GM21447 (cell line): ENCODE measurements at regions not wholly inside any gene's neighbourhood (a gene's known extent, or its start where the extent isn't known, plus 50 kb on each side); places are given as distances from the start of the nearest gene placed in this dataset.

Experiments used
- ATAC-seq: cut with Tn5 transposase; IDR thresholded peaks from one replicate; pipeline ENCODE4 v1.9.1; 2021; ENCODE audit not compliant: unreplicated experiment

- ATAC-seq, result no peak
These were observed 1244.8 kb upstream of the SORCS1 start for GRCh38 chr10:108409306-108409705.

- no peak for ATAC-seq
These were observed 1239.6 kb upstream of the SORCS1 start for GRCh38 chr10:108404155-108404554.

GRCh38 chr10:108399465-108399864 lies 1235.0 kb upstream of the SORCS1 start:
- no peak for ATAC-seq

DNA sequence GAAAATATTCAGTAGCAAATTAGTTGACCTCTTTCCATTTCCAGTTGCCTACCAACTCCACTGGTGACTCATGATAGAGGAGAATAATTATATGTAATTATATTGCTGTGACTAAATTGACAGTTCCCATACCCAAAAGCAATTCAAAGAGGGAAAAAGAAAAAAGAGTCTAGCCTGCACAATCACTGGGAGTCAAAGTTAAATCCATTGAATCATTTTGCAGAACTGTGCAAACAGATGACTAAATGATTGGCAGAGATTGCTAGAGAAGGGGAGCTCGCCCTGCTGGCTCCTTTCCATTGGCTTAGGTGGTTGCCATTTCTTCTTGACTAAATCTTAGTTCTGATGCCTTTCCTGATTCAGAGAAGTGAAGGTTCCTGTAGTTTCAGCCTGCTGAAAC lies 1228.6 kb upstream of the SORCS1 start:
- no peak for ATAC-seq

DNA sequence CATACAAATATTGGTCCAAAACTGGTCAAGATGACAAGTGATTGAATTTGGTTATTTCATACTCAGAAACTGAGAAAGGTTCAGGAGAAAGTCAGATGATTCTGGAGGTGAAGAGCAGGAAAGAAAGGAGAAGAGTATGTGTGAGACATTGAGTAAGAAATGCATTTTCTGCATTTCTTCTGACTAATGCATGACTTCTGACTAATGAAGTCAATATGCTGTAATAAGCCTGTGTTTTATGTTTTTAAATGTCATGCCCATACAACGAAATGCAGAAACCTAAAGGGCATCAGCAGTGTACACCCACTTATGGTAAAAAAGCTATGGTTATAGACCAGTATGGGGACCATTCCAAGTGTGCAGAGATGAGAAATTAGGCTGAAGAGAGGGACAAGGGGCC lies 1227.8 kb upstream of the SORCS1 start:
- ATAC-seq, result no peak

DNA sequence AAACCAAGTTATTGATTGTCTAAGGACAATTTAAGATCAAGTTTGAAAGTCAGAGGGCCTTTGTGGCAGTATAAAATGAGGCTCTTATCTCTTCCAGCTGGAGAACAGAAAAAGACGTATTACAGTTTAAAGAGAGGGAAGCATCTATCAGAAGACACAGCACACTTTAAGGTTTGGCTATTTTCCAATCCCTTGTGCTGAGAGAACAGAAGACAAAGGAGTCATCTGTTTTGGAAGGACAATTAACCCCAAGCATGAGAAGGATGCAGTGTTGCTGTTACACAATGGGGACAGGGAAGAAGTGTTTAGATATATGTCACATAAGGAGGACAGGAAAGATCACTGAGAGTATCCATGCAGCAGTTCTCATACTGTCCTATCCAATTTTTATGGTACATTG lies 1224.2 kb upstream of the SORCS1 start:
- ATAC-seq, result no peak

DNA sequence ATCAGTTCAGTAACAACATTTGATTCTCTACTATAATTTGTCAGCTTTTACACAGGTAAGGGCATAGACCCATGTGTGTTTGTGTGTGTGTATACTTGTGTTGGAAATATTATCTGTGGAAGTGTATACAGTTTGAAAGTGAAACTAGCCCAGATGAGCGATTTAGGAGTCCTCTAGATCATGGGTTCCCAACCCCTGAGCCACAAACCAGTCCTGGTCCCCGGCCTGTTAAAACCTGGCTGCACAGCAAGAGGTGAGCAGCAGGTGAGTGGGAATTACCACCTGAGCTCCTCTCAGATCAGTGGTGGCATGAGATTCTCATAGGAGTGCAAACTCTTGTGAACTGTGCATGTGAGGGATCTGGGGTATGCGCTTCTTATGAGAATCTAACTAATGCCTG lies 1221.5 kb upstream of the SORCS1 start:
- no peak for ATAC-seq

- ATAC-seq, result no peak
These were observed 1219.9 kb upstream of the SORCS1 start for GRCh38 chr10:108384378-108384777.

- ATAC-seq, result no peak
These were observed 1214.3 kb upstream of the SORCS1 start for GRCh38 chr10:108378779-108379178.

DNA sequence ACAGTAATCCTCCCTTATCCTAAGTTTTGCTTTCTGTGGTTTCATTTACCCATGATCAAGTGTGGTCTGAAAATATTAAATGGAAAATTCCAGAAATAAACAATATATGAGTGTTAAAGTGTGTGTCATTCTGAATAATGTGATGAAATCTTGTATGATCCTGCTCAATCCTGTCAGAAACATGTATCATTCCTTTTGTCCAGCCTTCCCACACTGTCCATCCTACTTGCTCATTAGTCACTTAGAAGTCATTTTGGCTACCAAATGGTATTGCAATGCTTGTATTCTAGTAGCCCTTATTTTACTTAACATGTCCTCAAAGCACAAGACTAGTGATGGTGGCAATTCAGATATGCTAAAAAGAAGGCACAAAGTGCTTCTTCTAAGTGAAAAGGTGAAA lies 1211.2 kb upstream of the SORCS1 start:
- no peak for ATAC-seq

DNA sequence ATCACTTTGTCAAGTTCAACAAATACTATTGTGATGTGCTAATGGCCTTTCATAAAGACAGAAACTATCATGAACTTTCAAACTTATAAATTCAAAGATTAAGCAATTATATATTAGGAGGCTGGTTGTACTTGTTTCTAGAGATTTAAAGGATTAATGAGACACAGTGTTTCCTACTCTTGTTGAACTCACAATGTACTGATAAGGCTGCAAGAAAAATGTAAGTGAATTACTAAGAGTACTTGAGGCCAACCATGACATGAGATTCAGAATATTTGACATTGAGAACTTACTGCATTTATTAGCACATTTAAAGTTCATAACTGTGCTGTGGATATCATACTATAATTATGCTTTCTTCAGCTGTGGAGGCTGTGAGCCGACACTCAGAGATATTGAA lies 1210.5 kb upstream of the SORCS1 start:
- no peak for ATAC-seq

- no peak for ATAC-seq
These were observed 1201.0 kb upstream of the SORCS1 start for GRCh38 chr10:108365541-108365940.

GRCh38 chr10:108363576-108363975 lies 1199.1 kb upstream of the SORCS1 start:
- ATAC-seq, result no peak

DNA sequence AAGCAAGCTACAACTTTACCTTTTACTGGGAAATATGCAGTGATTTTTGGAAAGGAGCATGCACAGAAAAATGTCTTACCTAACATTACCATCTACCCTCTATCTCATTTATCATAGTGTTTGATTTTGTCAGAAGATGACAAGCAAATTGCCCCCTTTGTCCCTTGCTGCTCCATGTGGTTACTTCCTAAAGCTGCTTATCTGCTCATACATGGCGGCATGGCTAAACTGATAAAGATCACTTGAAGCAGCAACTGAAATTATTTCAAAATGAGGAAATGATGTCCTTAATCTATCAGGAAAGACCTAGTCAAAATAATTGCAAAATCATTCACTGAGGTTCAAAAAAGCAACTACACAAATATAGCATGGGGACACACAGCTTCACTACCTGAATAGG lies 1198.5 kb upstream of the SORCS1 start:
- ATAC-seq, result no peak

DNA sequence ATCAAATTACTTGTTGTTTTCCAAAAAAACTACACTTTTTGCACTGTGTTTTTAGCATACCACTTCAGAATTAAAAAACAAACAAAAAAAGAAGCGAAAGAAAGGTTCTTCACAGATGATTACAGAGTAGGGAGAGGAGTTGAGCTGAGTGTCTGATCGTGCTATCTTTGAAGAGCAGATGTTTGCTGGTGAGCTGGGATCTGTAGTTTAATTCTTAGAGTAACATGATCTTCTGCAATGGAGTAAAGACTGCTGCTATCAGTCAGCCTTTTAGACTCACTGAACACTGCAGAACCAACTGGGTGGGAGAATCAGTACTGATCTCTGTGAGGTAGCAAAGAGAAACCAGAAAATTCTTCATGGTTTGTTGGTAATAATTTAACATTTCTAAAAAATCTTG lies 1197.8 kb upstream of the SORCS1 start:
- no peak for ATAC-seq

DNA sequence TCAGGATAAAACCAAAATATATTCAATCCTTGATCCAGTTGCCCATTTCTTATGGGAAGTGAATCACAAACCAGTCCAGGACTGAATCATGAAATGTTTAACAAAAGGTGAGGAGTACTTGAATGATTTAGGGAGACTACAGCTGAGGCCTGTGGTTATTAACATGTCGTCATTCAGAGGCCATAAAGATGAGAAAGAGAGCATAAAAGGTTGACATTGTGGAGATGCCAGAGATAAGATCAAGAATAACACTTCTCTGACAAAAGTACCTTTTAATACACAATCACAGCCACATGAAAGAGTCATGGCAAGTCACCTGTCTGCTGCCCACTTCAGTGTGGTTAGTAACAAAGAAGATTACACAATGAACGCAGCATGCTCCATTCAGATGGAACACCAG lies 1195.7 kb upstream of the SORCS1 start:
- no peak for ATAC-seq

- no peak for ATAC-seq
These were observed 1194.4 kb upstream of the SORCS1 start for GRCh38 chr10:108358912-108359311.

DNA sequence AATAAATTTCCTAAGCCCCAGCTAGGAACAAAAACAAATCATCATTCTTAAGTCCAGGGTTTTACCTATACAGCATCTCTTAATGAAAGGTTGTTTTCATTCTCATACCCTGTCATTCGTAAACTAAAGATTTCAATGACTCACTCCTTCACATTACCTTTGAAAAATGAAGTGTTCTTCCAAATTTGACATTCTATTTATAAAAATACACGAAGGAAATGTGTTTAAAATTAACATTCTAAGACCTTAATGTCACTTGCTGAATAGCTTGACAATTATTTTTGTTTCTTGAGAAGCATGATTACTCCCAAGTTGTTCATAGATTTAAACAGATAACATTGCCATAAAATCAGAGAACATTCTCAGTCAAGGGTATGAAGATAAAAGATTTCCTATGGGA lies 1188.3 kb upstream of the SORCS1 start:
- ATAC-seq, result no peak

DNA sequence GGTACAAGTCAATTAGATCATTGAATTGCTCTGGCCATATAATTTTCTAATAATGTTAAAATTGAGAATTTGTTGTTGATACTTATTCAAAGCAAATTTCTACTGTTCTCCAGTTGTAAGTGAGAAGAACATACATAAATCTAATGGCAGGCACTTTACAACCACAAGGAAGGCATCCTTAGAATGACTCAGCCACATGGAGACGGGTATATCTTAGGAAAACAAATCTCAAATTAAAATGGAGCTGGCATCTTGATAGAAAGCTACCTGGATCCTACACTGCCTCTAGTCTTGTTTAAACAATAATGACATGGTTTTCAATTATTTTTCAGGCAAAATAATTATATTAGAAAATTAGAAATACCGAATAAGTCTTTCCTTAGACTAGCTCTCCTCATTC lies 1183.7 kb upstream of the SORCS1 start:
- ATAC-seq, result no peak

DNA sequence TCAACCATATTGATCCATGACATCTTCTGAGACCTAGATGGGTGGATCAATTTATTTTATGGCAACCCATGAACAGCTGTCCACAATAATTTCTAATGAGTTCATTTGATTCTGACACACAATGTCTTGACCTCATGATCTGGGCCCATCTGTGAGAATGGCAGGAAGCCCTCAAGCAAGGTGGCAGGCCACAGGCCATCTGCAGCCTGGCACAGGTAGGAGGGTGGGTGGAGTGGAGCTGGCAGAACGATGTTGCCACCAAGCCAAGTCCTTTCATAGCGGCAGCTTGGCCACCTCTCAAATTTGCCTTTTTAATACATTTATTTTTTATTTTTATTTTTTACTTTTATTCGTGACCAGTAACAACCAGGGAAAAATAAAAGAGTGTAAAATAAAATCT lies 1181.6 kb upstream of the SORCS1 start:
- no peak for ATAC-seq

DNA sequence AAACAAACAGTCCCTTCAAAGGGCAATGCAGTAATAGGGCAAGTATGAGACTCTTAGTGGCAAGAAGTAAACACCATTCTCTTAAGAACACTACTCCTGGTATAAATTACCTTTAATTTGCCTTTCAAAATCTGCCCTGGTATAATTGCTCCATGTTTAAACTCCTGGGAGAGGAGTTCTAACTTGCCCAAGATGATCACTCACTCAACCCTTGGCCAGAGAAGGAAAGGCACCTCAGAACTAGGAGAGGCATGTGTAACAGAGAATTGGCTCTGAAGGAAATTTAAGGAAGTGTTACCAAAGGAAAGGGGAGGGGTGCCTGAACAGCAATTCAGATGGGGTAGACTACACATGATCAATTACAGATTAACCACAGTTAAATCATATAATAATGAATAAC lies 1173.6 kb upstream of the SORCS1 start:
- no peak for ATAC-seq

- ATAC-seq, result no peak
These were observed 1172.3 kb upstream of the SORCS1 start for GRCh38 chr10:108336836-108337235.

DNA sequence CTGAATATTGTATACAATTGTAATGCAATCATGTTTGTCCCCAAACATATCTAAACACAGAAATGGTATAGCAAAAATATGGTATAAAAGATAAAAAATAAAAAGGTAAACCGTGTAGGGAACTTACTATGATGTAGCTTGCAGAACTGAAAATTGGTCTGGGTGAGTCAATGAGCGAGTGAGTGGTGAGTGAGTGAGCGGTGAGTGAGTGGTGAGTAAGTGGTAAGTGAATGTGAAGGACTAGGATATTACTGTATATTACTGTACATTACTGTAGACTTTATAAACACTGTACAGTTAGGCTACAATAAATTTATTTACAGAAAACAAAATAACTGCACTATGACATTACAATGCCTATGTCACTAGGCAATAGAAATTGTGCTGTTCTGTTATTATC lies 1163.2 kb upstream of the SORCS1 start:
- ATAC-seq, result no peak

DNA sequence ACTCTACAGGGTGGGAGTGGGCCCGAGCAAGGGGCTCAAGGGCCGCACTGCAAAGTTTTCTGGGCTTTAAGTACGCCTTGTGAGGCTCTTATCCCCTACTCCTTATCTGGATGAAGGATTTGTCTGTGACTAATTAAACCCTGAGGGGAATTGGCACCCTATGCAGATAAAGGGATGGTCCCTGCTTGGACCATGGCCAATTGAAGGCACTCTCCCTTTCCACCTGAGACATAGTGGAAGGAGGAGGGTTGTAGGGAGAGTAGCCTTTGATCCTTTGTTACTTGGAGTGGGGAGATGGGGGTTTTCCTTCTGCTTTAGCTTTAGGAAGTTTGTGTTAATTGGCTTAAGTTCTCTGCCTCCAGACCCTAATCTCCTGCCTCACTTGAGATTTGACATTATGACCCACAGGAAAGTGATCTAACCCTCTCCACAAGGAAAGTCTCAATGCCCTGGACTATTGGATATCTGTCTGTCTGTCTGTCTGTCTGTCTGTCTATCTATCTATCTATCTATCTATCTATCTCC lies 1158.8 kb upstream of the SORCS1 start:
- no peak for ATAC-seq
